ENCODE measurements at regions not wholly inside any gene's neighbourhood (a gene's known extent, or its start where the extent isn't known, plus 50 kb on each side); places are given as distances from the start of the nearest gene placed in this dataset.

GRCh38 chr3:127374086-127375010 lies 86.5 kb upstream of the PRR20G start:
- no peaks in the 10 kb centered on the region for H3K36me3 ChIP-seq
- no peaks in the 10 kb centered on the region for H3K4me1 ChIP-seq
- peak; percentile 61 for ATAC-seq
- DNase-seq, result peak; percentile 66
- H3K4me3 ChIP-seq, result no peak overlapping the region
- intact Hi-C loops (cut with DNase I), result no loop called here
- no peak overlapping the region for H3K27ac ChIP-seq
- TF ChIP-seq CTCF (IDR thresholded peaks at IDR 0.05), result peak; percentile 49
- H3K9me3 ChIP-seq, result no peaks in the 10 kb centered on the region
- H3K27me3 ChIP-seq, result no peaks in the 10 kb centered on the region

GRCh38 chr3:127373441-127374085 lies 85.7 kb upstream of the PRR20G start:
- no peak overlapping the region for H3K27ac ChIP-seq
- no peak overlapping the region for H3K4me3 ChIP-seq
- no peaks in the 10 kb centered on the region for H3K9me3 ChIP-seq
- intact Hi-C loops (cut with DNase I), result no loop called here
- TF ChIP-seq CTCF (IDR thresholded peaks at IDR 0.05), result no peak
- peak; percentile 39 for DNase-seq
- ATAC-seq, result no peak
- no peaks in the 10 kb centered on the region for H3K27me3 ChIP-seq
- no peaks in the 10 kb centered on the region for H3K36me3 ChIP-seq
- H3K4me1 ChIP-seq, result no peaks in the 10 kb centered on the region

GRCh38 chr3:127371846-127372245 lies 84.0 kb upstream of the PRR20G start:
- H3K27me3 ChIP-seq, result no peaks in the 10 kb centered on the region
- ATAC-seq (no peak), DNase-seq (peak; percentile 49)
- intact Hi-C loops (cut with DNase I), result no loop called here
- TF ChIP-seq CTCF (IDR thresholded peaks at IDR 0.05), result no peak
- H3K4me1 ChIP-seq, result no peaks in the 10 kb centered on the region
- no peaks in the 10 kb centered on the region for H3K9me3 ChIP-seq
- H3K4me3 ChIP-seq, result no peak overlapping the region
- no peaks in the 10 kb centered on the region for H3K36me3 ChIP-seq
- no peak overlapping the region for H3K27ac ChIP-seq

- H3K27ac ChIP-seq, result no peak overlapping the region
- no peak for TF ChIP-seq CTCF (IDR thresholded peaks at IDR 0.05)
- ATAC-seq, result no peak
- no peak for DNase-seq
- H3K4me1 ChIP-seq, result no peaks in the 10 kb centered on the region
- intact Hi-C loops (cut with DNase I), result no loop called here
- no peaks in the 10 kb centered on the region for H3K9me3 ChIP-seq
- no peak overlapping the region for H3K4me3 ChIP-seq
- H3K27me3 ChIP-seq, result no peaks in the 10 kb centered on the region
- H3K36me3 ChIP-seq, result no peaks in the 10 kb centered on the region
These were observed 83.5 kb upstream of the PRR20G start for GRCh38 chr3:127371334-127371733.

GRCh38 chr3:127370906-127371305 lies 83.1 kb upstream of the PRR20G start:
- intact Hi-C loops (cut with DNase I), result no loop called here
- H3K4me3 ChIP-seq, result no peak overlapping the region
- ATAC-seq, result no peak
- H3K9me3 ChIP-seq, result no peaks in the 10 kb centered on the region
- peak; percentile 33 for DNase-seq
- no peak overlapping the region for H3K27ac ChIP-seq
- no peaks in the 10 kb centered on the region for H3K27me3 ChIP-seq
- no peak for TF ChIP-seq CTCF (IDR thresholded peaks at IDR 0.05)
- H3K4me1 ChIP-seq, result no peaks in the 10 kb centered on the region
- no peaks in the 10 kb centered on the region for H3K36me3 ChIP-seq

All from upper lobe of right lung (tissue), 1 donor.